GM12878 (cell line): ENCODE measurements at regions not wholly inside any gene's neighbourhood (a gene's known extent, or its start where the extent isn't known, plus 50 kb on each side); places are given as distances from the start of the nearest gene placed in this dataset.

Experiments used
- ATAC-seq: fragments of 200-7000 bp; cut with Tn5 transposase; 3 replicates; pipeline ENCODE4 v1.9.1; 2020; ENCODE audit warnings: mild to moderate bottlenecking, moderate library complexity
- BruUV-seq: library from RNA; stranded (reverse); fragments of 400-500 nt; replicated peaks from 2 replicates; lab custom pipeline; 2021; lab: Mats Ljungman, UMichigan
- CTCF ChIA-PET: fragments of 300-600 bp; sonication (Branson Sonifier 250); formaldehyde crosslinking; extraction: SDS; loops from one replicate; lab custom pipeline; 2021; ENCODE audit warnings: inconsistent platforms; lab: Yijun Ruan, JAX
- POLR2A ChIA-PET: fragments of 350-600 bp; formaldehyde crosslinking; extraction: SDS; loops from one replicate; lab custom pipeline; 2021; ENCODE audit warnings: inconsistent platforms; lab: Charles Lee
- RAD21 ChIA-PET: fragments of 300-600 bp; sonication (Branson Sonifier 250); formaldehyde crosslinking; loops from one replicate; lab custom pipeline; 2023; ENCODE audit warnings: antibody characterized with exemption; ENCODE audit not compliant: unreplicated experiment; lab: Charles Lee
- SMC1A ChIA-PET: fragments of 300-600 bp; sonication (Branson Sonifier 250); formaldehyde crosslinking; loops from one replicate; lab custom pipeline; 2023; ENCODE audit not compliant: unreplicated experiment, uncharacterized antibody; lab: Charles Lee
- DNase-seq: peaks from one replicate; pipeline ENCODE4 v3.0.0-alpha.2; 2011; ENCODE audit warnings: low read depth, low spot score
- FAIRE-seq: peaks from 3 replicates; lab custom pipeline; 2011; peaks lifted over from hg19 to GRCh38; lab: Jason Lieb, UNC
- H2AFZ ChIP-seq: 2 replicates; pipeline ENCODE4 v1.6.0; 2011; ENCODE audit warnings: low read depth, low read length, control low read depth; ENCODE audit not compliant: control insufficient read depth
- H3K27ac ChIP-seq: 2 replicates; pipeline ENCODE4 v1.5.1; 2011; ENCODE audit warnings: control low read depth; ENCODE audit not compliant: control insufficient read depth, insufficient read depth
- H3K27me3 ChIP-seq, 2 experiments: replicated peaks in 1 of 2; 2 replicates each; pipeline versions ENCODE4 v1.6.0 to v1.6.1; 2011; ENCODE audit warnings: low read length in 1 of 2; ENCODE audit not compliant: control insufficient read depth in 2 of 2, insufficient read depth in 2 of 2
- H3K36me3 ChIP-seq, 2 experiments: 2 replicates each; pipeline ENCODE4 v1.5.1; 2011; ENCODE audit warnings: low read length in 1 of 2; ENCODE audit not compliant: control insufficient read depth in 2 of 2, insufficient read depth in 2 of 2
- H3K4me1 ChIP-seq: 2 replicates; pipeline ENCODE4 v1.6.1; 2011; ENCODE audit warnings: mild to moderate bottlenecking, low read length, moderate library complexity, mixed read lengths; ENCODE audit not compliant: control insufficient read depth, insufficient read depth
- H3K4me2 ChIP-seq: 2 replicates; pipeline ENCODE4 v1.6.0; 2011; ENCODE audit warnings: control low read depth; ENCODE audit not compliant: control insufficient read depth, insufficient read depth
- H3K4me3 ChIP-seq: fragments of 200-600 bp; sonication (generic); 2 replicates; pipeline ENCODE4 v1.5.1; 2016
- H3K79me2 ChIP-seq: 2 replicates; pipeline ENCODE4 v1.6.0; 2011; ENCODE audit warnings: low read length; ENCODE audit not compliant: control insufficient read depth, insufficient read depth
- H3K9ac ChIP-seq: 2 replicates; pipeline ENCODE4 v1.8.0; 2011; ENCODE audit warnings: low read length, control low read depth, mixed read lengths; ENCODE audit not compliant: control insufficient read depth, insufficient read depth
- H3K9me3 ChIP-seq: replicated peaks from 3 replicates; pipeline ENCODE4 v1.5.1; 2011; ENCODE audit warnings: mild to moderate bottlenecking, low read length; ENCODE audit not compliant: control insufficient read depth, insufficient read depth
- H4K20me1 ChIP-seq: 2 replicates; pipeline ENCODE4 v1.6.0; 2011; ENCODE audit not compliant: control insufficient read depth, insufficient read depth
- BHLHE40 ChIP-seq, 2 experiments: fragments of 450-650 bp in 1 of 2; IDR thresholded peaks; 2 replicates each; pipeline ENCODE4 v1.6.1; 2011 to 2017; ENCODE audit warnings: low read depth in 2 of 2, borderline replicate concordance in 1 of 2, improper control_type of control experiment in 1 of 2, low read length in 1 of 2, mild to moderate bottlenecking in 1 of 2
- E2F4 ChIP-seq: IDR thresholded peaks from 2 replicates; pipeline ENCODE4 v1.6.1; 2012; ENCODE audit warnings: low read depth, low read length, improper control_type of control experiment
- ETV6 ChIP-seq, 2 experiments: fragments of 450-650 bp in 1 of 2; IDR thresholded peaks in 1 of 2; conservative IDR thresholded peaks in 1 of 2; 2 replicates each; pipeline ENCODE4 v1.6.1; 2014; ENCODE audit warnings: antibody characterized with exemption in 1 of 2, borderline replicate concordance in 1 of 2, low read depth in 1 of 2, mild to moderate bottlenecking in 1 of 2, moderate library complexity in 1 of 2
- KLF5 ChIP-seq: fragments of 450-650 bp; IDR thresholded peaks from 2 replicates; pipeline ENCODE4 v1.6.1; 2014; ENCODE audit warnings: mild to moderate bottlenecking; ENCODE audit not compliant: partially characterized antibody
- LARP7 ChIP-seq: fragments of 450-650 bp; IDR thresholded peaks from 2 replicates; pipeline ENCODE4 v1.6.1; 2017; ENCODE audit warnings: mild to moderate bottlenecking
- SMAD1 ChIP-seq: fragments of 450-650 bp; IDR thresholded peaks from 2 replicates; pipeline ENCODE4 v1.6.1; 2018; ENCODE audit warnings: mild to moderate bottlenecking, low read depth; ENCODE audit not compliant: partially characterized antibody
- SP1 ChIP-seq: IDR thresholded peaks from one replicate; pipeline ENCODE4 v1.6.1; 2011; ENCODE audit warnings: low read depth, low read length
- ZNF622 ChIP-seq: fragments of 450-650 bp; IDR thresholded peaks from 2 replicates; pipeline ENCODE4 v1.6.1; 2017; ENCODE audit warnings: mild to moderate bottlenecking, inconsistent platforms
- ZNF687 ChIP-seq: fragments of 450-650 bp; IDR thresholded peaks from 2 replicates; pipeline ENCODE4 v1.6.1; 2017; ENCODE audit warnings: mild to moderate bottlenecking, moderate library complexity
- WGBS: methylation state at CpG from one replicate; pipeline ENCODE4 v1.1.6; 2016; ENCODE audit warnings: low lambda C conversion rate; ENCODE audit not compliant: insufficient replicate concordance, insufficient coverage; ENCODE audit errors: missing lambda C conversion rate; 5-methylcytosine and 5-hydroxymethylcytosine counted together
- in situ Hi-C: fragments of 300-500 bp; cut with MboI; formaldehyde crosslinking; loops from 9 replicates; pipeline ENCODE4 v1.14.3; 2018; ENCODE audit warnings: mixed read lengths
- intact Hi-C: fragments of 100-400 bp; cut with micrococcal nuclease; formaldehyde crosslinking; loops from one replicate; pipeline ENCODE4 v1.14.2; 2022; ENCODE audit not compliant: unreplicated experiment
- TF ChIP-seq, protein P1 (sequence below): IDR thresholded peaks from 2 replicates; pipeline ENCODE4 v1.6.1; 2011; ENCODE audit warnings: borderline replicate concordance, low read depth, mild to moderate bottlenecking, moderate library complexity, mixed read lengths, low read length; ENCODE audit not compliant: insufficient read depth; ENCODE audit errors: extremely low read length
- TF ChIP-seq, protein P2 (sequence below): fragments of 450-650 bp; IDR thresholded peaks from 2 replicates; pipeline ENCODE4 v1.6.1; 2014; ENCODE audit warnings: mild to moderate bottlenecking
- TF ChIP-seq, protein P3 (sequence below): IDR thresholded peaks from 2 replicates; pipeline ENCODE4 v1.6.1; 2012; ENCODE audit warnings: improper control_type of control experiment, low read depth, low read length; ENCODE audit not compliant: insufficient replicate concordance

- Histone ChIP-seq H3K79me2 (no peaks in the 10 kb centered on the region), H3K9me3 (no peaks in the 10 kb centered on the region), H3K27ac (no peak overlapping the region), H3K27me3 (no peaks in the 10 kb centered on the region), H2AFZ (no peak overlapping the region), H3K9ac (no peak overlapping the region), H3K36me3 (no peaks in the 10 kb centered on the region), H3K4me2 (no peak overlapping the region), H3K4me3 (no peak overlapping the region), H3K4me1 (no peaks in the 10 kb centered on the region), H4K20me1 (no peaks in the 10 kb centered on the region)
- intact Hi-C loops, result no loop called here
- ChIA-PET SMC1A (no interaction called here), RAD21 (no interaction called here), CTCF (no interaction called here), POLR2A (no interaction called here)
- no peak for FAIRE-seq
- ATAC-seq, result no peak
- no peak for DNase-seq
- in situ Hi-C loops, result no loop called here
- no TSS peak for BruUV-seq
- WGBS, result 12% methylated on average over 3 of the region's 3 CpGs
- TF ChIP-seq ZNF622 (no peak), KLF5 (no peak), BHLHE40 (IDR thresholded peaks at IDR 0.05; ENCODE audit: borderline replicate concordance in 1 of 2, low read depth in 2 of 2, low read length in 1 of 2) (no peak), LARP7 (no peak), ZNF687 (no peak), E2F4 (no peak), SP1 (no peak), SMAD1 (no peak), ETV6 (conservative IDR thresholded peaks at IDR 0.05 in 1 of 2, IDR thresholded peaks at IDR 0.05 in 1 of 2; ENCODE audit: borderline replicate concordance in 1 of 2, low read depth in 1 of 2) (no peak)
- TF ChIP-seq, protein P1, sequence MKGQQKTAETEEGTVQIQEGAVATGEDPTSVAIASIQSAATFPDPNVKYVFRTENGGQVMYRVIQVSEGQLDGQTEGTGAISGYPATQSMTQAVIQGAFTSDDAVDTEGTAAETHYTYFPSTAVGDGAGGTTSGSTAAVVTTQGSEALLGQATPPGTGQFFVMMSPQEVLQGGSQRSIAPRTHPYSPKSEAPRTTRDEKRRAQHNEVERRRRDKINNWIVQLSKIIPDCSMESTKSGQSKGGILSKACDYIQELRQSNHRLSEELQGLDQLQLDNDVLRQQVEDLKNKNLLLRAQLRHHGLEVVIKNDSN, result no peak
- TF ChIP-seq, protein P2, sequence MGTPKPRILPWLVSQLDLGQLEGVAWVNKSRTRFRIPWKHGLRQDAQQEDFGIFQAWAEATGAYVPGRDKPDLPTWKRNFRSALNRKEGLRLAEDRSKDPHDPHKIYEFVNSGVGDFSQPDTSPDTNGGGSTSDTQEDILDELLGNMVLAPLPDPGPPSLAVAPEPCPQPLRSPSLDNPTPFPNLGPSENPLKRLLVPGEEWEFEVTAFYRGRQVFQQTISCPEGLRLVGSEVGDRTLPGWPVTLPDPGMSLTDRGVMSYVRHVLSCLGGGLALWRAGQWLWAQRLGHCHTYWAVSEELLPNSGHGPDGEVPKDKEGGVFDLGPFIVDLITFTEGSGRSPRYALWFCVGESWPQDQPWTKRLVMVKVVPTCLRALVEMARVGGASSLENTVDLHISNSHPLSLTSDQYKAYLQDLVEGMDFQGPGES, result no peak
- TF ChIP-seq, protein P3, sequence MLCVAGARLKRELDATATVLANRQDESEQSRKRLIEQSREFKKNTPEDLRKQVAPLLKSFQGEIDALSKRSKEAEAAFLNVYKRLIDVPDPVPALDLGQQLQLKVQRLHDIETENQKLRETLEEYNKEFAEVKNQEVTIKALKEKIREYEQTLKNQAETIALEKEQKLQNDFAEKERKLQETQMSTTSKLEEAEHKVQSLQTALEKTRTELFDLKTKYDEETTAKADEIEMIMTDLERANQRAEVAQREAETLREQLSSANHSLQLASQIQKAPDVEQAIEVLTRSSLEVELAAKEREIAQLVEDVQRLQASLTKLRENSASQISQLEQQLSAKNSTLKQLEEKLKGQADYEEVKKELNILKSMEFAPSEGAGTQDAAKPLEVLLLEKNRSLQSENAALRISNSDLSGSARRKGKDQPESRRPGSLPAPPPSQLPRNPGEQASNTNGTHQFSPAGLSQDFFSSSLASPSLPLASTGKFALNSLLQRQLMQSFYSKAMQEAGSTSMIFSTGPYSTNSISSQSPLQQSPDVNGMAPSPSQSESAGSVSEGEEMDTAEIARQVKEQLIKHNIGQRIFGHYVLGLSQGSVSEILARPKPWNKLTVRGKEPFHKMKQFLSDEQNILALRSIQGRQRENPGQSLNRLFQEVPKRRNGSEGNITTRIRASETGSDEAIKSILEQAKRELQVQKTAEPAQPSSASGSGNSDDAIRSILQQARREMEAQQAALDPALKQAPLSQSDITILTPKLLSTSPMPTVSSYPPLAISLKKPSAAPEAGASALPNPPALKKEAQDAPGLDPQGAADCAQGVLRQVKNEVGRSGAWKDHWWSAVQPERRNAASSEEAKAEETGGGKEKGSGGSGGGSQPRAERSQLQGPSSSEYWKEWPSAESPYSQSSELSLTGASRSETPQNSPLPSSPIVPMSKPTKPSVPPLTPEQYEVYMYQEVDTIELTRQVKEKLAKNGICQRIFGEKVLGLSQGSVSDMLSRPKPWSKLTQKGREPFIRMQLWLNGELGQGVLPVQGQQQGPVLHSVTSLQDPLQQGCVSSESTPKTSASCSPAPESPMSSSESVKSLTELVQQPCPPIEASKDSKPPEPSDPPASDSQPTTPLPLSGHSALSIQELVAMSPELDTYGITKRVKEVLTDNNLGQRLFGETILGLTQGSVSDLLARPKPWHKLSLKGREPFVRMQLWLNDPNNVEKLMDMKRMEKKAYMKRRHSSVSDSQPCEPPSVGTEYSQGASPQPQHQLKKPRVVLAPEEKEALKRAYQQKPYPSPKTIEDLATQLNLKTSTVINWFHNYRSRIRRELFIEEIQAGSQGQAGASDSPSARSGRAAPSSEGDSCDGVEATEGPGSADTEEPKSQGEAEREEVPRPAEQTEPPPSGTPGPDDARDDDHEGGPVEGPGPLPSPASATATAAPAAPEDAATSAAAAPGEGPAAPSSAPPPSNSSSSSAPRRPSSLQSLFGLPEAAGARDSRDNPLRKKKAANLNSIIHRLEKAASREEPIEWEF, result no peak
Measured at GRCh38 chr18:69300185-69300584, 100.5 kb upstream of the DOK6 start.
